ENCODE measurements at regions not wholly inside any gene's neighbourhood (a gene's known extent, or its start where the extent isn't known, plus 50 kb on each side); places are given as distances from the start of the nearest gene placed in this dataset.

- no peaks in the 10 kb centered on the region for H3K36me3 Mint-ChIP-seq (ENCODE audit: low read depth)
- no peak overlapping the region for H3K4me3 Mint-ChIP-seq (ENCODE audit: unreplicated experiment)
These were observed 280.0 kb upstream of the LRRN1 start for GRCh38 chr3:3519266-3519665.

GRCh38 chr3:3516996-3517395 lies 282.2 kb upstream of the LRRN1 start:
- no peak for DNase-seq (ENCODE audit: low spot score)
- no peak overlapping the region for H3K4me3 Mint-ChIP-seq (ENCODE audit: unreplicated experiment)
- H3K9me3 Mint-ChIP-seq (ENCODE audit: low read depth) = peaks cover 7% of the 10 kb centered on the region
- peaks cover 5% of the 10 kb centered on the region for H3K27me3 Mint-ChIP-seq (ENCODE audit: low read depth)
- TF ChIP-seq CTCF (IDR thresholded peaks at IDR 0.05) = no peak
- no peak overlapping the region for H3K27ac Mint-ChIP-seq (ENCODE audit: unreplicated experiment)
- H3K36me3 Mint-ChIP-seq (ENCODE audit: low read depth) = no peaks in the 10 kb centered on the region
- no peaks in the 10 kb centered on the region for H3K4me1 Mint-ChIP-seq (ENCODE audit: low read depth)

More at GRCh38 chr3:3519266-3519665, 280.0 kb upstream of the LRRN1 start:
- DNase-seq (ENCODE audit: low spot score) = no peak
- Mint-ChIP-seq H3K27me3 (ENCODE audit: low read depth) (no peaks in the 10 kb centered on the region), H3K27ac (ENCODE audit: unreplicated experiment) (no peak overlapping the region), H3K9me3 (ENCODE audit: low read depth) (no peaks in the 10 kb centered on the region), H3K4me1 (ENCODE audit: low read depth) (no peaks in the 10 kb centered on the region)
- TF ChIP-seq CTCF (IDR thresholded peaks at IDR 0.05) = no peak

- DNase-seq (ENCODE audit: low spot score) = no peak
- H3K9me3 Mint-ChIP-seq (ENCODE audit: low read depth) = peaks cover 7% of the 10 kb centered on the region
- H3K4me1 Mint-ChIP-seq (ENCODE audit: low read depth) = no peaks in the 10 kb centered on the region
- H3K27ac Mint-ChIP-seq (ENCODE audit: unreplicated experiment) = no peak overlapping the region
- H3K4me3 Mint-ChIP-seq (ENCODE audit: unreplicated experiment) = no peak overlapping the region
- H3K36me3 Mint-ChIP-seq (ENCODE audit: low read depth) = no peaks in the 10 kb centered on the region
- peaks cover 5% of the 10 kb centered on the region for H3K27me3 Mint-ChIP-seq (ENCODE audit: low read depth)
- TF ChIP-seq CTCF (IDR thresholded peaks at IDR 0.05) = no peak
These were observed 282.8 kb upstream of the LRRN1 start for GRCh38 chr3:3516384-3516783.

GRCh38 chr3:3509665-3510064 lies 289.6 kb upstream of the LRRN1 start:
- no peak overlapping the region for H3K4me3 Mint-ChIP-seq (ENCODE audit: unreplicated experiment)
- TF ChIP-seq CTCF (IDR thresholded peaks at IDR 0.05) = no peak
- no peaks in the 10 kb centered on the region for H3K36me3 Mint-ChIP-seq (ENCODE audit: low read depth)
- peaks cover 7% of the 10 kb centered on the region for H3K27me3 Mint-ChIP-seq (ENCODE audit: low read depth)
- no peaks in the 10 kb centered on the region for H3K4me1 Mint-ChIP-seq (ENCODE audit: low read depth)
- no peak overlapping the region for H3K27ac Mint-ChIP-seq (ENCODE audit: unreplicated experiment)
- H3K9me3 Mint-ChIP-seq (ENCODE audit: low read depth) = peaks cover 7% of the 10 kb centered on the region
- DNase-seq (ENCODE audit: low spot score) = no peak

- H3K4me3 Mint-ChIP-seq (ENCODE audit: unreplicated experiment) = no peak overlapping the region
- no peak for DNase-seq (ENCODE audit: low spot score)
- peaks cover 3% of the 10 kb centered on the region for H3K36me3 Mint-ChIP-seq (ENCODE audit: low read depth)
- H3K9me3 Mint-ChIP-seq (ENCODE audit: low read depth) = no peaks in the 10 kb centered on the region
- H3K4me1 Mint-ChIP-seq (ENCODE audit: low read depth) = no peaks in the 10 kb centered on the region
- H3K27ac Mint-ChIP-seq (ENCODE audit: unreplicated experiment) = no peak overlapping the region
- no peak for TF ChIP-seq CTCF (IDR thresholded peaks at IDR 0.05)
- peaks cover 5% of the 10 kb centered on the region for H3K27me3 Mint-ChIP-seq (ENCODE audit: low read depth)
These were observed 294.5 kb upstream of the LRRN1 start for GRCh38 chr3:3504686-3505085.

All from chondrocyte (in vitro differentiated cells).